HepG2 (cell line): ENCODE measurements at regions not wholly inside any gene's neighbourhood (a gene's known extent, or its start where the extent isn't known, plus 50 kb on each side); places are given as distances from the start of the nearest gene placed in this dataset.

Source experiments
- ATF3 ChIP-seq: sonication (generic); formaldehyde crosslinking; IDR thresholded peaks from 2 replicates; pipeline ENCODE4 v1.4.0; 2020; ENCODE audit warnings: missing genetic modification reagents
- BHLHE40 ChIP-seq: IDR thresholded peaks from 2 replicates; pipeline ENCODE4 v1.6.1; 2011; ENCODE audit warnings: low read length, improper control_type of control experiment
- CTCF ChIP-seq: sonication (generic); formaldehyde crosslinking; IDR thresholded peaks from 2 replicates; pipeline ENCODE4 v1.5.0; 2020; ENCODE audit warnings: mild to moderate bottlenecking, missing genetic modification reagents, moderate library complexity
- DMAP1 ChIP-seq: IDR thresholded peaks from 2 replicates; pipeline ENCODE4 v1.6.1; 2016
- EP300 ChIP-seq, 3 experiments: sonication (generic) in 1 of 3; formaldehyde crosslinking in 1 of 3; IDR thresholded peaks; 2 replicates each; pipeline versions ENCODE4 v1.5.1 to v1.6.1; 2011 to 2020; ENCODE audit warnings: low read depth in 2 of 3, low read length in 2 of 3, borderline replicate concordance in 1 of 3, improper control_type of control experiment in 1 of 3, mild to moderate bottlenecking in 1 of 3, missing genetic modification reagents in 1 of 3, moderate library complexity in 1 of 3
- EZH2 ChIP-seq: conservative IDR thresholded peaks from 2 replicates; pipeline ENCODE4 v1.6.1; 2012; ENCODE audit warnings: mild to moderate bottlenecking, low read depth, low read length, moderate library complexity
- FOXM1 ChIP-seq: sonication (generic); formaldehyde crosslinking; IDR thresholded peaks from 2 replicates; pipeline ENCODE4 v1.5.0; 2020; ENCODE audit warnings: missing genetic modification reagents
- NKX3-1 ChIP-seq: sonication (generic); formaldehyde crosslinking; IDR thresholded peaks from 2 replicates; pipeline ENCODE4 v1.5.0; 2020; ENCODE audit warnings: missing genetic modification reagents
- POLR2AphosphoS2 ChIP-seq: IDR thresholded peaks from 2 replicates; pipeline ENCODE4 v1.6.1; 2011; ENCODE audit warnings: low read depth, low read length, improper control_type of control experiment
- ZBTB1 ChIP-seq: sonication (generic); formaldehyde crosslinking; IDR thresholded peaks from 2 replicates; pipeline ENCODE4 v1.4.0; 2020; ENCODE audit warnings: missing genetic modification reagents, borderline replicate concordance
- ZBTB21 ChIP-seq: sonication (generic); formaldehyde crosslinking; IDR thresholded peaks from 2 replicates; pipeline ENCODE4 v1.4.0; 2020; ENCODE audit warnings: missing genetic modification reagents
- ZNF18 ChIP-seq: sonication (generic); formaldehyde crosslinking; IDR thresholded peaks from 2 replicates; pipeline ENCODE4 v1.8.0; 2022; ENCODE audit warnings: mild to moderate bottlenecking, missing genetic modification reagents; ENCODE audit not compliant: insufficient replicate concordance
- ZNF318 ChIP-seq: sonication (generic); formaldehyde crosslinking; IDR thresholded peaks from 2 replicates; pipeline ENCODE4 v1.4.0; 2020; ENCODE audit warnings: mild to moderate bottlenecking, missing genetic modification reagents

GRCh38 chr11:105208019-105208418 lies 68.5 kb upstream of the CARD18 start:
- TF ChIP-seq ZNF18 (CRISPR knock-in tag), result no peak
- TF ChIP-seq CTCF, result no peak
- TF ChIP-seq ATF3 (CRISPR knock-in tag), result no peak
- TF ChIP-seq EZH2, result no peak
- no peak for TF ChIP-seq BHLHE40
- no peak for TF ChIP-seq DMAP1
- no peak for TF ChIP-seq POLR2AphosphoS2
- TF ChIP-seq EP300 (IDR thresholded peaks at IDR 0.05; ENCODE audit: low read depth in 2 of 2, low read length in 2 of 2), result no peak
- no peak for TF ChIP-seq EP300 (CRISPR knock-in tag; IDR thresholded peaks at IDR 0.05; ENCODE audit: borderline replicate concordance)
- TF ChIP-seq ZNF318 (CRISPR knock-in tag), result no peak
- no peak for TF ChIP-seq NKX3-1
- TF ChIP-seq ZBTB21 (CRISPR knock-in tag), result no peak
- no peak for TF ChIP-seq FOXM1 (CRISPR knock-in tag)
- no peak for TF ChIP-seq ZBTB1 (CRISPR knock-in tag)
